Astrocyte (in vitro differentiated cells and primary cell): ENCODE measurements at regions not wholly inside any gene's neighbourhood (a gene's known extent, or its start where the extent isn't known, plus 50 kb on each side); places are given as distances from the start of the nearest gene placed in this dataset.

ENCODE experiments used
- EZH2 ChIP-seq: IDR thresholded peaks from 2 replicates; pipeline ENCODE4 v1.6.1; 2012; ENCODE audit warnings: mild to moderate bottlenecking, low read length, inconsistent platforms; ENCODE audit not compliant: insufficient read depth
- TF ChIP-seq, protein P1 (sequence below): IDR thresholded peaks from 2 replicates; pipeline ENCODE4 v1.5.1; 2011; ENCODE audit warnings: low read depth, mild to moderate bottlenecking, inconsistent platforms, low read length, moderate library complexity; ENCODE audit not compliant: insufficient read depth

- TF ChIP-seq, protein P1, sequence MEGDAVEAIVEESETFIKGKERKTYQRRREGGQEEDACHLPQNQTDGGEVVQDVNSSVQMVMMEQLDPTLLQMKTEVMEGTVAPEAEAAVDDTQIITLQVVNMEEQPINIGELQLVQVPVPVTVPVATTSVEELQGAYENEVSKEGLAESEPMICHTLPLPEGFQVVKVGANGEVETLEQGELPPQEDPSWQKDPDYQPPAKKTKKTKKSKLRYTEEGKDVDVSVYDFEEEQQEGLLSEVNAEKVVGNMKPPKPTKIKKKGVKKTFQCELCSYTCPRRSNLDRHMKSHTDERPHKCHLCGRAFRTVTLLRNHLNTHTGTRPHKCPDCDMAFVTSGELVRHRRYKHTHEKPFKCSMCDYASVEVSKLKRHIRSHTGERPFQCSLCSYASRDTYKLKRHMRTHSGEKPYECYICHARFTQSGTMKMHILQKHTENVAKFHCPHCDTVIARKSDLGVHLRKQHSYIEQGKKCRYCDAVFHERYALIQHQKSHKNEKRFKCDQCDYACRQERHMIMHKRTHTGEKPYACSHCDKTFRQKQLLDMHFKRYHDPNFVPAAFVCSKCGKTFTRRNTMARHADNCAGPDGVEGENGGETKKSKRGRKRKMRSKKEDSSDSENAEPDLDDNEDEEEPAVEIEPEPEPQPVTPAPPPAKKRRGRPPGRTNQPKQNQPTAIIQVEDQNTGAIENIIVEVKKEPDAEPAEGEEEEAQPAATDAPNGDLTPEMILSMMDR, result no peak
- TF ChIP-seq EZH2, result no peak
These were observed 495.3 kb upstream of the ARPP21 start for GRCh38 chr3:35144011-35144410.
